ENCODE measurements at regions not wholly inside any gene's neighbourhood (a gene's known extent, or its start where the extent isn't known, plus 50 kb on each side); places are given as distances from the start of the nearest gene placed in this dataset.

DNA sequence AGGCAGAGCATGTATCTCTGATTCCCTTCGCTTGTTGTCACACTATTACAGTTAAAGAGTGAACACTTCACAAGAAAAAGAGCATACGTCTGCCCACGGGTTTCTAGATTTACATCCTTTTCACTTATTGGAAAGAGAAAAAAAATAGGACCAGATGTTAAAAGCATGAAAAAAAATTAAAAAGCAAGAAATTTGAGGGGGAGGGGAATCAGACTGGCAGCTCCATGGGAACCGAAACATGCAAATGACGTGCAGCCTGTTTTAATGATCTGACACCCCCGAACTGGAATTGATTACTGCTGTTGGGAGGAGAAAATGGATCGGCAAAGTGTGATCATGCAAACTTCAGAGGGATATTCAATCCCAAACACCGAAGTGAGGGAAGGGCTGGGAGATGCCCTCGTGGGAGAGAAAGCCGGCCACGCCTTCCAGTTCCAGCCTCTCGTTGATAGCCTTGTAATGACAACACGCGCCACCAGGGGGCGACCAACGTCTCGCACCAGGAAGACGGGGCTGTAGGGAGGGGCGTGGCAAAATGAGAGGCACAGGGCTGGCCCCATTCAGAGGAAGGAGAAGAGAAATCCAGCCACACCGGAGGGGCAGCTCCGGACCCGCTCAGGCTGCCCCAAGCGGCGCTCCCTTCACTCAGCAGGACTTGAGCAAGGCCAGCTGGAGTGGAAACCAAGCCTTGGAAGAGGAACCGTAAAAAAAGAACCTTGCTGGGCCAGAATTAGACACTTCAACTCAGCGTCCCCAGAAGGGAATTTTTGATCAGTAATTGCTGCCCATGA, 53.8 kb upstream of the SYT13 start:
- TF ChIP-seq ZNF274 (IDR thresholded peaks at IDR 0.05; ENCODE audit: low read depth, low read length), result no peak
- TF ChIP-seq SUZ12 (IDR thresholded peaks at IDR 0.05; ENCODE audit: extremely low read depth, insufficient read depth, insufficient read length), result no peak
- no peak for TF ChIP-seq YY1 (IDR thresholded peaks at IDR 0.05; ENCODE audit: insufficient read depth, insufficient read length)

All from NT2/D1 (cell line).